Panc1 (cell line): ENCODE measurements at regions not wholly inside any gene's neighbourhood (a gene's known extent, or its start where the extent isn't known, plus 50 kb on each side); places are given as distances from the start of the nearest gene placed in this dataset.

Experiments
- CTCF ChIP-seq: fragments of 450-650 bp; IDR thresholded peaks from 2 replicates; pipeline ENCODE4 v1.5.1; 2017; ENCODE audit warnings: mild to moderate bottlenecking
- POLR2AphosphoS5 ChIP-seq: IDR thresholded peaks from 2 replicates; pipeline ENCODE4 v1.6.1; 2012; ENCODE audit warnings: mild to moderate bottlenecking, low read depth, low read length, moderate library complexity
- REST ChIP-seq, 2 experiments: IDR thresholded peaks; 2 replicates each; pipeline ENCODE4 v1.6.1; 2011 to 2012; ENCODE audit warnings: low read depth in 2 of 2, control low read depth in 1 of 2, low read length in 1 of 2, mild to moderate bottlenecking in 1 of 2, moderate library complexity in 1 of 2; ENCODE audit not compliant: insufficient read depth in 1 of 2
- SIN3A ChIP-seq: IDR thresholded peaks from 2 replicates; pipeline ENCODE4 v1.6.1; 2012; ENCODE audit warnings: low read depth, mild to moderate bottlenecking, low read length, moderate library complexity, borderline replicate concordance; ENCODE audit not compliant: insufficient read depth
- TCF7L2 ChIP-seq: IDR thresholded peaks from 2 replicates; pipeline ENCODE4 v1.6.1; 2011; ENCODE audit warnings: mild to moderate bottlenecking, low read depth, low read length, inconsistent platforms

- no peak for TF ChIP-seq CTCF
- no peak for TF ChIP-seq REST (IDR thresholded peaks at IDR 0.05; ENCODE audit: insufficient read depth in 1 of 2, low read depth in 2 of 2, low read length in 1 of 2)
- no peak for TF ChIP-seq POLR2AphosphoS5
- TF ChIP-seq SIN3A: no peak
- no peak for TF ChIP-seq TCF7L2
These were observed 325.7 kb downstream of the RFC3 start for GRCh38 chr13:34143637-34144036.
